GM12874 (cell line): ENCODE measurements at regions not wholly inside any gene's neighbourhood (a gene's known extent, or its start where the extent isn't known, plus 50 kb on each side); places are given as distances from the start of the nearest gene placed in this dataset.

Experiments
- CTCF ChIP-seq: IDR thresholded peaks from 2 replicates; pipeline ENCODE4 v1.5.1; 2011; ENCODE audit warnings: low read depth, mild to moderate bottlenecking, control low read depth, low read length, moderate library complexity; ENCODE audit not compliant: insufficient read depth

- no peak for TF ChIP-seq CTCF
Observed at GRCh38 chr12:128057586-128057985, 209.4 kb upstream of the TMEM132C start.

- no peak for TF ChIP-seq CTCF
Observed at GRCh38 chr12:128059621-128060370, 207.2 kb upstream of the TMEM132C start.

GRCh38 chr12:128068211-128068610 lies 198.8 kb upstream of the TMEM132C start:
- no peak for TF ChIP-seq CTCF

- peak; percentile 67 for TF ChIP-seq CTCF
Observed at GRCh38 chr12:128069359-128069997, 197.5 kb upstream of the TMEM132C start.

GRCh38 chr12:128073937-128074336 lies 193.0 kb upstream of the TMEM132C start:
- TF ChIP-seq CTCF = no peak

- no peak for TF ChIP-seq CTCF
Observed at GRCh38 chr12:128075332-128075731, 191.6 kb upstream of the TMEM132C start.

- TF ChIP-seq CTCF = no peak
Observed at GRCh38 chr12:128076188-128076587, 190.8 kb upstream of the TMEM132C start.
